GM12878 (cell line): ENCODE measurements at regions not wholly inside any gene's neighbourhood (a gene's known extent, or its start where the extent isn't known, plus 50 kb on each side); places are given as distances from the start of the nearest gene placed in this dataset.

Source experiments
- ATF7 ChIP-seq: fragments of 450-650 bp; IDR thresholded peaks from 2 replicates; pipeline ENCODE4 v1.6.1; 2016; ENCODE audit warnings: low read depth, mild to moderate bottlenecking
- CBFB ChIP-seq: IDR thresholded peaks from 2 replicates; pipeline ENCODE4 v1.6.1; 2016; ENCODE audit warnings: antibody characterized with exemption, low read depth
- CREB1 ChIP-seq: IDR thresholded peaks from 2 replicates; pipeline ENCODE4 v1.6.1; 2012; ENCODE audit warnings: low read depth, mild to moderate bottlenecking, inconsistent platforms
- EP300 ChIP-seq, 2 experiments: fragments of 150-350 bp in 1 of 2; IDR thresholded peaks; 2 replicates each; pipeline ENCODE4 v1.6.1; 2011 to 2012; ENCODE audit warnings: low read depth in 2 of 2, low read length in 2 of 2, borderline replicate concordance in 1 of 2, improper control_type of control experiment in 1 of 2, inconsistent platforms in 1 of 2; ENCODE audit not compliant: control insufficient read depth in 1 of 2
- GABPA ChIP-seq: IDR thresholded peaks from 2 replicates; pipeline ENCODE4 v1.6.1; 2014; ENCODE audit warnings: antibody characterized with exemption, low read depth, mild to moderate bottlenecking, inconsistent platforms
- POLR2A ChIP-seq: IDR thresholded peaks from 2 replicates; pipeline ENCODE4 v1.6.1; 2011; ENCODE audit warnings: low read depth, mild to moderate bottlenecking, low read length
- RFX5 ChIP-seq: IDR thresholded peaks from 2 replicates; pipeline ENCODE4 v1.6.1; 2011; ENCODE audit warnings: low read depth, low read length, improper control_type of control experiment
- SIX5 ChIP-seq: IDR thresholded peaks from 2 replicates; pipeline ENCODE4 v1.6.1; 2011; ENCODE audit warnings: mild to moderate bottlenecking, low read depth, low read length, moderate library complexity; ENCODE audit not compliant: severe bottlenecking
- SP1 ChIP-seq: IDR thresholded peaks from one replicate; pipeline ENCODE4 v1.6.1; 2011; ENCODE audit warnings: low read depth, low read length
- TF ChIP-seq, protein P1 (sequence below), 3 experiments: IDR thresholded peaks in 2 of 3; conservative IDR thresholded peaks in 1 of 3; 2 replicates each; pipeline ENCODE4 v1.5.1; 2011; ENCODE audit warnings: low read depth in 3 of 3, low read length in 3 of 3, mild to moderate bottlenecking in 3 of 3, control low read depth in 2 of 3, moderate library complexity in 2 of 3, inconsistent platforms in 1 of 3, mixed read lengths in 1 of 3; ENCODE audit not compliant: control insufficient read depth in 2 of 3, insufficient read depth in 1 of 3; ENCODE audit errors: extremely low read depth in 1 of 3
- TF ChIP-seq, protein P2 (sequence below): IDR thresholded peaks from 2 replicates; pipeline ENCODE4 v1.6.1; 2011; ENCODE audit warnings: low read depth, mild to moderate bottlenecking, low read length, moderate library complexity, borderline replicate concordance; ENCODE audit errors: extremely low read depth

DNA sequence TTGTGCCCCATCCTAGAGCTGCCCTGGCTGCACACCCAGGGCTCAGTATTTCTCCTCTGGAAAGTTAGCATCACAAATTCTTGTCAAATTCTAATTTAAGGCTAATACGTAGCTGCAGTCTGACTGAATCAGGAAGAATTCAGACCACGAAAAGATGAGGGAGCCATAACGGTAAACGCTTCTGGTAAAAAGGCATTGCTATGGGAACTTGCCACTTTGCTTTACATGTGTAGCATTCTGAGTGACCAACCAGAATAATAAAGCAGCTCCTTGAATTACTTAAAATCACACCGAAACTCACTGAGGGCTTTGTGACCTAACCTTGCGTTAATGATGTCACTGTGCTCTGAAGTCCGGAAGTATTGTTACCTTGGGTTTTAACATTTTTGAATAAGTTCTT is 286.6 kb upstream of the TMTC4 start:
- TF ChIP-seq, protein P1, sequence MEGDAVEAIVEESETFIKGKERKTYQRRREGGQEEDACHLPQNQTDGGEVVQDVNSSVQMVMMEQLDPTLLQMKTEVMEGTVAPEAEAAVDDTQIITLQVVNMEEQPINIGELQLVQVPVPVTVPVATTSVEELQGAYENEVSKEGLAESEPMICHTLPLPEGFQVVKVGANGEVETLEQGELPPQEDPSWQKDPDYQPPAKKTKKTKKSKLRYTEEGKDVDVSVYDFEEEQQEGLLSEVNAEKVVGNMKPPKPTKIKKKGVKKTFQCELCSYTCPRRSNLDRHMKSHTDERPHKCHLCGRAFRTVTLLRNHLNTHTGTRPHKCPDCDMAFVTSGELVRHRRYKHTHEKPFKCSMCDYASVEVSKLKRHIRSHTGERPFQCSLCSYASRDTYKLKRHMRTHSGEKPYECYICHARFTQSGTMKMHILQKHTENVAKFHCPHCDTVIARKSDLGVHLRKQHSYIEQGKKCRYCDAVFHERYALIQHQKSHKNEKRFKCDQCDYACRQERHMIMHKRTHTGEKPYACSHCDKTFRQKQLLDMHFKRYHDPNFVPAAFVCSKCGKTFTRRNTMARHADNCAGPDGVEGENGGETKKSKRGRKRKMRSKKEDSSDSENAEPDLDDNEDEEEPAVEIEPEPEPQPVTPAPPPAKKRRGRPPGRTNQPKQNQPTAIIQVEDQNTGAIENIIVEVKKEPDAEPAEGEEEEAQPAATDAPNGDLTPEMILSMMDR (IDR thresholded peaks at IDR 0.05 in 2 of 3, conservative IDR thresholded peaks at IDR 0.05 in 1 of 3; ENCODE audit: control insufficient read depth in 2 of 3, extremely low read depth in 1 of 3, insufficient read depth in 1 of 3, low read depth in 3 of 3, low read length in 3 of 3) = no peak
- TF ChIP-seq CREB1 (no peak), CBFB (no peak), EP300 (IDR thresholded peaks at IDR 0.05; ENCODE audit: borderline replicate concordance in 1 of 2, control insufficient read depth in 1 of 2, low read depth in 2 of 2, low read length in 2 of 2) (no peak), SP1 (no peak), POLR2A (no peak), GABPA (no peak), SIX5 (no peak), RFX5 (no peak), ATF7 (no peak)
- TF ChIP-seq, protein P2, sequence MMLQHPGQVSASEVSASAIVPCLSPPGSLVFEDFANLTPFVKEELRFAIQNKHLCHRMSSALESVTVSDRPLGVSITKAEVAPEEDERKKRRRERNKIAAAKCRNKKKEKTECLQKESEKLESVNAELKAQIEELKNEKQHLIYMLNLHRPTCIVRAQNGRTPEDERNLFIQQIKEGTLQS = no peak
